ENCODE measurements at regions not wholly inside any gene's neighbourhood (a gene's known extent, or its start where the extent isn't known, plus 50 kb on each side); places are given as distances from the start of the nearest gene placed in this dataset.

DNA sequence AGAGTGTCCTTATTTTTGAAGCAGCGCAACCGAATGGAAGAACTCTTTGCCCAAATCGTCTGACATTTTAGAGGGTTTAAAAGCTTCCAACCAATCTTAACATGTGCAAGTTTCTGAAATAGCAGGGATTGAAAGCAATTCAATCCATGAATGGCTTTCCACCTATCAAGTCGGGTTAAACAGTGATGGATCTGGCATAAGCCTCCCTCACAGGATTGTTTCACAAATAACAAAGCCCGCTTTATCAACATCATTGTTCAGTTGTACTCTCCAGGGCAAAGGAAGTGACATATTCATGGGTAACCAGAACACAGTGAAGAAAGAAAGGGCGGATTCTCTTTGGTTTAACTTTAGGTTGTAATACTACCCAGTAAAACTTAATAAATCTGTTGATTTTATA, 497.3 kb downstream of the MTRR start:
- Histone ChIP-seq H3K27me3 (replicated peaks in 2 of 5; ENCODE audit: control insufficient read depth in 4 of 5, insufficient read depth in 5 of 5, low read length in 4 of 5) (peaks cover 0 to 2% (median 0%) of the 10 kb centered on the region in 5 experiments), H3K4me3 (ENCODE audit: control insufficient read depth in 1 of 7, extremely low read depth in 1 of 7, insufficient read depth in 4 of 7, low read depth in 2 of 7, low read length in 6 of 7) (no peak overlapping the region), H3K4me1 (ENCODE audit: control extremely low read depth in 1 of 4, control insufficient read depth in 4 of 4, insufficient read depth in 4 of 4, low read length in 3 of 4) (no peaks in the 10 kb centered on the region), H3K9me3 (ENCODE audit: control extremely low read depth in 1 of 5, control insufficient read depth in 4 of 5, insufficient read depth in 2 of 5, low read depth in 1 of 5, low read length in 4 of 5) (peaks cover 0 to 1% (median 0%) of the 10 kb centered on the region in 5 experiments), H3K27ac (ENCODE audit: insufficient read depth in 1 of 2, low read depth in 1 of 2, low read length in 2 of 2, poor library complexity in 1 of 2, severe bottlenecking in 2 of 2) (no peak overlapping the region), H3K36me3 (ENCODE audit: control insufficient read depth in 4 of 4, insufficient read depth in 4 of 4, low read length in 3 of 4) (no peaks in the 10 kb centered on the region)
- no peak for DNase-seq
- WGBS (ENCODE audit: insufficient coverage): 93% methylated on average over 3 of the region's 6 CpGs
- ChIA-PET POLR2A (no interaction called here), CTCF (no interaction called here)

DNA sequence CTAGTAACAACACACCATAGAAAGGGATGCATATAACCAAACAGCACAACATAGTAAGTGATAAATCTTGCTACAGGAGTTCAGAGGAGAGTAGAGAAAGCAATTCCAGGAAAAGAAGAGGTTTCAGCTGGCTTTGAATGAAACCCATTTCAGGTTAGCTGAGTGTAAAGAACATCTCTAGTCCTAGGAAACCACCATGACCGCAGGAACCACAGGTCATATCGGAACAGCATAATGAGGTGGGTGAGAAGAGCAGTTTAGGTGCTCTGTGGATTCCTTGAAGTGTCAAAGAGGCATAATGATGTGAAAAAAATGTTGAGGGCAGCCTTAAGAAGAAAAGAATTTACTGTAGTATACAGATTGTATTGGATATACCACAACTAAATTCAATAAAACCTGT, 507.5 kb downstream of the MTRR start:
- H3K36me3 ChIP-seq (ENCODE audit: control insufficient read depth in 4 of 4, insufficient read depth in 4 of 4, low read length in 3 of 4): no peaks in the 10 kb centered on the region
- H3K4me1 ChIP-seq (ENCODE audit: control extremely low read depth in 1 of 4, control insufficient read depth in 4 of 4, insufficient read depth in 4 of 4, low read length in 3 of 4): no peaks in the 10 kb centered on the region
- no peak for DNase-seq
- POLR2A ChIA-PET: no interaction called here
- CTCF ChIA-PET: no interaction called here
- no peaks in the 10 kb centered on the region for H3K9me3 ChIP-seq (ENCODE audit: control extremely low read depth in 1 of 5, control insufficient read depth in 4 of 5, insufficient read depth in 2 of 5, low read depth in 1 of 5, low read length in 4 of 5)
- H3K4me3 ChIP-seq (ENCODE audit: control insufficient read depth in 1 of 7, extremely low read depth in 1 of 7, insufficient read depth in 4 of 7, low read depth in 2 of 7, low read length in 6 of 7): no peak overlapping the region
- no peak overlapping the region for H3K27ac ChIP-seq (ENCODE audit: insufficient read depth in 1 of 2, low read depth in 1 of 2, low read length in 2 of 2, poor library complexity in 1 of 2, severe bottlenecking in 2 of 2)
- WGBS (ENCODE audit: insufficient coverage): 65% methylated on average over 2 of the region's 2 CpGs
- H3K27me3 ChIP-seq (replicated peaks in 2 of 5; ENCODE audit: control insufficient read depth in 4 of 5, insufficient read depth in 5 of 5, low read length in 4 of 5): no peaks in the 10 kb centered on the region

DNA sequence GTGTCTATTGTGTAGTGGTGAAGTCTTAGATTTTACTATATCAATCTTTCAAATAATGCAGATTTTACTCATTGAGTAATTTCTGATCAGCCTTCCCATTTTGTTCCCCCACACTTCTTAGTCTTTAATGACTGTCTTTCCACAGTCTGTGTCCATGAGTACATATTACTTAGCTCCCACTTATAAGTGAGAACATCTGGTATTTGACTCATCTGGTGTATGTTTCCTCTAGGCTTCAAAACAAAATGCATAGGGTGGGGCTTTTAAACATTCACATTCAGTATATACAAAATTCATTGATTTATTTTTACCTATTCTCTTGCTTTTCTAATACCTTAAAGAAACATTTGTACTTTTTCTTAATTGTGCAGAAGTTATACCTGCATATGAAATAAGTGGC, 513.0 kb downstream of the MTRR start:
- Histone ChIP-seq H3K9me3 (ENCODE audit: control extremely low read depth in 1 of 5, control insufficient read depth in 4 of 5, insufficient read depth in 2 of 5, low read depth in 1 of 5, low read length in 4 of 5) (no peaks in the 10 kb centered on the region), H3K4me3 (ENCODE audit: control insufficient read depth in 1 of 7, extremely low read depth in 1 of 7, insufficient read depth in 4 of 7, low read depth in 2 of 7, low read length in 6 of 7) (no peak overlapping the region), H3K27me3 (replicated peaks in 2 of 5; ENCODE audit: control insufficient read depth in 4 of 5, insufficient read depth in 5 of 5, low read length in 4 of 5) (peaks cover 0 to 3% (median 0%) of the 10 kb centered on the region in 5 experiments), H3K36me3 (ENCODE audit: control insufficient read depth in 4 of 4, insufficient read depth in 4 of 4, low read length in 3 of 4) (no peaks in the 10 kb centered on the region), H3K4me1 (ENCODE audit: control extremely low read depth in 1 of 4, control insufficient read depth in 4 of 4, insufficient read depth in 4 of 4, low read length in 3 of 4) (no peaks in the 10 kb centered on the region), H3K27ac (ENCODE audit: insufficient read depth in 1 of 2, low read depth in 1 of 2, low read length in 2 of 2, poor library complexity in 1 of 2, severe bottlenecking in 2 of 2) (no peak overlapping the region)
- no peak for DNase-seq
- ChIA-PET CTCF (no interaction called here), POLR2A (no interaction called here)

DNA sequence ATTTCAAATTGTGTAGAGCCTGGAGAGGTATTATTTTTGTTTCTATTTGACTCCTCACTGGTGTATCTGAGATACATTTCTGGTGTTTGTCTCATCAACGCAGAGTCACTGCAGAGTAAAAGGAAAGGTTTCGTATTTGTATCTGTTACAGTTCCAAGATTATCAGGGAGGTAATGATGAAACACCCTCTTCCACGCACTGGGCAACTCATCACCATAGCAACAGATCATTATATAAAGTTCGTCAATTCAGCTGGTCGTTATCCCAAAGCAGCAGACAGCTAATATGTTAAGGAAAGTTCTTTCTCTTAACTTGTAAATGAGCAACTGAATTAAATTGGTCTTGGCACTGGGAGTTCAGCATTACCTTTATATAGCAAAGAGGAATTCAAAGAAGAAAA, 513.5 kb downstream of the MTRR start:
- 100% methylated on average over 1 of the region's 5 CpGs for WGBS (ENCODE audit: insufficient coverage)
- H3K36me3 ChIP-seq (ENCODE audit: control insufficient read depth in 4 of 4, insufficient read depth in 4 of 4, low read length in 3 of 4): no peaks in the 10 kb centered on the region

DNA sequence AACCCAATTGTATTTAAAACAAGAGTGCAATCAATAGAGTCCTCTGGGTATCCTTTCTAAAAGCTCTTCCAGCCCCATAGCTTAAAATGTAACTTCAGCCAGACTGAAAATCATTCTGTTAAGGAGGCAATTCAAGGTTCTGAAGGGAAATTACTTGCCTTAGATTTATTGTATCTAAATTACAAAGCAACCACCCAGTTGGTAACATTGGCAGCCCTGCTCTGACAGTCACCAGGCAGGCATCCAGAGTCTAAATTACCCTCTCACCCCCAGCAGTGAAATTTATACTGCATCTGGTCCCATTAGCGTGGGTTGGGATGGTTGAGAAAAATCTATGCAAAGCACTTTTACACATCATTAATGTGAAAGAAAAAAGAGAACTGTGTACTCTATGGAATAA, 514.7 kb downstream of the MTRR start:
- POLR2A ChIA-PET: no interaction called here

More for the DNA sequence above, 513.5 kb downstream of the MTRR start:
- Histone ChIP-seq H3K27ac (ENCODE audit: insufficient read depth in 1 of 2, low read depth in 1 of 2, low read length in 2 of 2, poor library complexity in 1 of 2, severe bottlenecking in 2 of 2) (no peak overlapping the region), H3K27me3 (replicated peaks in 2 of 5; ENCODE audit: control insufficient read depth in 4 of 5, insufficient read depth in 5 of 5, low read length in 4 of 5) (peaks cover 0 to 3% (median 0%) of the 10 kb centered on the region in 5 experiments), H3K4me3 (ENCODE audit: control insufficient read depth in 1 of 7, extremely low read depth in 1 of 7, insufficient read depth in 4 of 7, low read depth in 2 of 7, low read length in 6 of 7) (no peak overlapping the region), H3K4me1 (ENCODE audit: control extremely low read depth in 1 of 4, control insufficient read depth in 4 of 4, insufficient read depth in 4 of 4, low read length in 3 of 4) (no peaks in the 10 kb centered on the region), H3K9me3 (ENCODE audit: control extremely low read depth in 1 of 5, control insufficient read depth in 4 of 5, insufficient read depth in 2 of 5, low read depth in 1 of 5, low read length in 4 of 5) (no peaks in the 10 kb centered on the region)
- ChIA-PET POLR2A (interaction anchor here (0.7 kb wide), 1 partner anchor 32 kb away, joined by 4 read pairs; no protein-coding TSS in a partner anchor), CTCF (no interaction called here)
- DNase-seq: no peak

DNA sequence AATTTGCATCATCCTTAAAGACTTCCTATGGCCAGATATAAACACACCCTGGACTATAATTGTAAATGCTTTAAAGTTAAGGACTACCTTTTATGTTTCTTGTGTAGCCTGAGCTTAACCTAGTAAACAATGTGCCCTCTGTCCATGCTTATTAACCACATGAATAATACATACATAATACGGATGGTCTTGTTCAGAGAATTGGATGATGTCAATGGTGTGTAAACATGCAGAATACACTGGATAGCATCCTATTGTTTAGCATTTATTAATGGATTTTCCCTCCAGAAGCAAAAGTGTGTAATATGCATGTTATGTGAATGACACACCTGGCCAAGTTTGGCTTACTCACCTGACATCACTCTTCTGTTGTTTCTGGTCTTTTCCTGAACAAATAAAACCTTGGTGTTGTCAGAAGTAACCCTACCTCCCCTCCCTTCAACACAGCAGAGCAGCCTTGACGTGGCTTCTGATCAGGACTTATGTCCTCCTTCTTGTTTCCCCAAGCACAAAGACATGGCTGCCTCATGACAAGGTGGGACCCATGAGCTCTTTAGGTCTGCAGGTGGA, 517.9 kb downstream of the MTRR start:
- no peaks in the 10 kb centered on the region for H3K36me3 ChIP-seq (ENCODE audit: control insufficient read depth in 4 of 4, insufficient read depth in 4 of 4, low read length in 3 of 4)
- ChIA-PET CTCF (interaction anchor here (1.3 kb wide), 1 partner anchor 23 kb away, joined by 3 read pairs; no protein-coding TSS in a partner anchor), POLR2A (no interaction called here)
- H3K4me3 ChIP-seq (ENCODE audit: control insufficient read depth in 1 of 7, extremely low read depth in 1 of 7, insufficient read depth in 4 of 7, low read depth in 2 of 7, low read length in 6 of 7): no peak overlapping the region
- H3K4me1 ChIP-seq (ENCODE audit: control extremely low read depth in 1 of 4, control insufficient read depth in 4 of 4, insufficient read depth in 4 of 4, low read length in 3 of 4): no peaks in the 10 kb centered on the region
- peaks cover 0 to 3% (median 0%) of the 10 kb centered on the region in 5 experiments for H3K27me3 ChIP-seq (replicated peaks in 2 of 5; ENCODE audit: control insufficient read depth in 4 of 5, insufficient read depth in 5 of 5, low read length in 4 of 5)
- no peaks in the 10 kb centered on the region for H3K9me3 ChIP-seq (ENCODE audit: control extremely low read depth in 1 of 5, control insufficient read depth in 4 of 5, insufficient read depth in 2 of 5, low read depth in 1 of 5, low read length in 4 of 5)
- WGBS (ENCODE audit: insufficient coverage): 83% methylated on average over 1 of the region's 2 CpGs
- no peak for DNase-seq
- no peak overlapping the region for H3K27ac ChIP-seq (ENCODE audit: insufficient read depth in 1 of 2, low read depth in 1 of 2, low read length in 2 of 2, poor library complexity in 1 of 2, severe bottlenecking in 2 of 2)

More for the DNA sequence above, 514.7 kb downstream of the MTRR start:
- H3K4me1 ChIP-seq (ENCODE audit: control extremely low read depth in 1 of 4, control insufficient read depth in 4 of 4, insufficient read depth in 4 of 4, low read length in 3 of 4): no peaks in the 10 kb centered on the region
- H3K27ac ChIP-seq (ENCODE audit: insufficient read depth in 1 of 2, low read depth in 1 of 2, low read length in 2 of 2, poor library complexity in 1 of 2, severe bottlenecking in 2 of 2): no peak overlapping the region
- no peaks in the 10 kb centered on the region for H3K36me3 ChIP-seq (ENCODE audit: control insufficient read depth in 4 of 4, insufficient read depth in 4 of 4, low read length in 3 of 4)
- no peak for DNase-seq
- H3K4me3 ChIP-seq (ENCODE audit: control insufficient read depth in 1 of 7, extremely low read depth in 1 of 7, insufficient read depth in 4 of 7, low read depth in 2 of 7, low read length in 6 of 7): no peak overlapping the region
- peaks cover 0 to 3% (median 0%) of the 10 kb centered on the region in 5 experiments for H3K27me3 ChIP-seq (replicated peaks in 2 of 5; ENCODE audit: control insufficient read depth in 4 of 5, insufficient read depth in 5 of 5, low read length in 4 of 5)
- no CpG with 5 or more reads among the region's 1 CpG for WGBS (ENCODE audit: insufficient coverage)
- H3K9me3 ChIP-seq (ENCODE audit: control extremely low read depth in 1 of 5, control insufficient read depth in 4 of 5, insufficient read depth in 2 of 5, low read depth in 1 of 5, low read length in 4 of 5): no peaks in the 10 kb centered on the region
- CTCF ChIA-PET: no interaction called here

DNA sequence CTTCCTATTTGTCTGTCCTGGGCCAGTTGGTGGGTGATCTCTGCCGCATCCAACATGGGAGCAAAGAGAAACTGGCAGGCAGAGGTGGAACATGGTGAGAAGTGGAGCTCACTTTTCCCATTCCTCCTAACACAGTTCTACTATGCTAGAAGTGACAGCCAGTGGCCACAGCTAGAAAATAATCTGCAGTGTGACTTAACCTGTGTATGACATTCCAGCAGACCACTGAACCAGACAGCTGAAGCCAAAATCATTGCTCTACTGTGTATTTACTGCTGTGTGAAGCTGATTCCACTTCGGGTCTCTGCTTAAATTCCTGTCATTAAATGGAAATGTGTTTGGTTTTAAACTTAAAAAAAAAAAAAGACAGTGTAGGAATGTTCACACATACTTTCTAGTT, 523.0 kb downstream of the MTRR start:
- DNase-seq: no peak
- CTCF ChIA-PET: interaction anchor here (0.5 kb wide), 1 partner anchor 86 kb away, joined by 4 read pairs; no protein-coding TSS in a partner anchor
- Histone ChIP-seq H3K4me1 (ENCODE audit: control extremely low read depth in 1 of 4, control insufficient read depth in 4 of 4, insufficient read depth in 4 of 4, low read length in 3 of 4) (no peaks in the 10 kb centered on the region), H3K9me3 (ENCODE audit: control extremely low read depth in 1 of 5, control insufficient read depth in 4 of 5, insufficient read depth in 2 of 5, low read depth in 1 of 5, low read length in 4 of 5) (no peaks in the 10 kb centered on the region), H3K36me3 (ENCODE audit: control insufficient read depth in 4 of 4, insufficient read depth in 4 of 4, low read length in 3 of 4) (no peaks in the 10 kb centered on the region), H3K27me3 (replicated peaks in 2 of 5; ENCODE audit: control insufficient read depth in 4 of 5, insufficient read depth in 5 of 5, low read length in 4 of 5) (no peaks in the 10 kb centered on the region), H3K4me3 (ENCODE audit: control insufficient read depth in 1 of 7, extremely low read depth in 1 of 7, insufficient read depth in 4 of 7, low read depth in 2 of 7, low read length in 6 of 7) (no peak overlapping the region), H3K27ac (ENCODE audit: insufficient read depth in 1 of 2, low read depth in 1 of 2, low read length in 2 of 2, poor library complexity in 1 of 2, severe bottlenecking in 2 of 2) (no peak overlapping the region)
- WGBS (ENCODE audit: insufficient coverage): no CpG with 5 or more reads among the region's 2 CpGs
- POLR2A ChIA-PET: no interaction called here
